A549 (cell line): ENCODE measurements at regions not wholly inside any gene's neighbourhood (a gene's known extent, or its start where the extent isn't known, plus 50 kb on each side); places are given as distances from the start of the nearest gene placed in this dataset.

Experiments used
- ATAC-seq, 2 experiments: fragments of 200-7000 bp in 1 of 2; fragments of >200 bp in 1 of 2; cut with Nextera tagmentation in 1 of 2; cut with Tn5 transposase in 1 of 2; 3 replicates each; pipeline versions ENCODE4 v1.8.0 to v1.9.1; 2018 to 2020; ENCODE audit warnings: mild to moderate bottlenecking in 1 of 2, moderate library complexity in 1 of 2
- CTCF ChIA-PET: fragments of 300-600 bp; sonication (Branson Sonifier 250); formaldehyde crosslinking; extraction: SDS; loops from one replicate; lab custom pipeline; 2021; ENCODE audit warnings: antibody characterized with exemption, inconsistent platforms; lab: Yijun Ruan, JAX
- POLR2A ChIA-PET: fragments of 350-600 bp; formaldehyde crosslinking; extraction: SDS; loops from one replicate; lab custom pipeline; 2021; ENCODE audit warnings: antibody characterized with exemption, inconsistent platforms; lab: Yijun Ruan, JAX
- DNase-seq, 2 experiments: peaks; one replicate each; pipeline versions ENCODE4 v3.0.0 to v3.0.0-alpha.2; 2011 to 2016; ENCODE audit warnings: low read depth in 1 of 2, low spot score in 1 of 2
- FAIRE-seq: peaks from 2 replicates; lab custom pipeline; 2011; peaks lifted over from hg19 to GRCh38; lab: Jason Lieb, UNC
- H3K27ac ChIP-seq, 2 experiments: fragments of >200 bp; sonication (Bioruptor Twin); formaldehyde crosslinking; 3 replicates each; pipeline ENCODE4 v1.5.1; 2016 to 2017
- H3K4me1 ChIP-seq: fragments of >200 bp; sonication (Bioruptor Twin); formaldehyde crosslinking; 3 replicates; pipeline ENCODE4 v1.6.1; 2016
- H3K4me2 ChIP-seq: fragments of >200 bp; sonication (Bioruptor Twin); formaldehyde crosslinking; 3 replicates; pipeline ENCODE4 v1.6.1; 2016
- H3K4me3 ChIP-seq: fragments of >200 bp; sonication (Bioruptor Twin); formaldehyde crosslinking; 3 replicates; pipeline ENCODE4 v1.5.1; 2016
- H3K9me3 ChIP-seq: fragments of >200 bp; sonication (Bioruptor Twin); formaldehyde crosslinking; 3 replicates; pipeline ENCODE4 v1.6.1; 2016
- ATOH8 ChIP-seq: fragments of 250-450 bp; sonication (Bioruptor Pico); IDR thresholded peaks from 2 replicates; pipeline ENCODE4 v1.5.0; 2020; ENCODE audit warnings: low read depth, mild to moderate bottlenecking, moderate library complexity
- BCL3 ChIP-seq: fragments of >200 bp; sonication (Bioruptor Twin); formaldehyde crosslinking; IDR thresholded peaks from 3 replicates; pipeline ENCODE4 v1.6.1; 2016
- CHD2 ChIP-seq: fragments of 150-350 bp; IDR thresholded peaks from 2 replicates; pipeline ENCODE4 v1.6.1; 2014; ENCODE audit warnings: low read length; ENCODE audit not compliant: partially characterized antibody
- CHD4 ChIP-seq: fragments of 200-600 bp; sonication (generic); IDR thresholded peaks from 2 replicates; pipeline ENCODE4 v1.6.1; 2016; ENCODE audit warnings: antibody characterized with exemption, mild to moderate bottlenecking, borderline replicate concordance
- E2F6 ChIP-seq: IDR thresholded peaks from 2 replicates; pipeline ENCODE4 v1.6.1; 2012; ENCODE audit warnings: low read depth, borderline replicate concordance
- EHF ChIP-seq: fragments of 250-450 bp; sonication (Bioruptor Pico); IDR thresholded peaks from 2 replicates; pipeline ENCODE4 v1.5.0; 2020; ENCODE audit warnings: mild to moderate bottlenecking
- EHMT2 ChIP-seq: fragments of 200-600 bp; sonication (generic); IDR thresholded peaks from 2 replicates; pipeline ENCODE4 v1.6.1; 2016; ENCODE audit warnings: antibody characterized with exemption, low read depth, mild to moderate bottlenecking, moderate library complexity
- ELK1 ChIP-seq: fragments of 150-350 bp; IDR thresholded peaks from 2 replicates; pipeline ENCODE4 v1.6.1; 2014; ENCODE audit warnings: low read depth, mild to moderate bottlenecking, low read length
- HDAC2 ChIP-seq: fragments of 200-600 bp; sonication (generic); IDR thresholded peaks from 2 replicates; pipeline ENCODE4 v1.6.1; 2016
- HEYL ChIP-seq: fragments of 250-450 bp; sonication (Bioruptor Pico); IDR thresholded peaks from 2 replicates; pipeline ENCODE4 v1.8.0; 2021; ENCODE audit warnings: mild to moderate bottlenecking, moderate library complexity
- HOXA7 ChIP-seq: fragments of 250-450 bp; sonication (Bioruptor Pico); IDR thresholded peaks from 2 replicates; pipeline ENCODE4 v1.5.0; 2020; ENCODE audit warnings: mild to moderate bottlenecking, moderate library complexity
- HOXB5 ChIP-seq: fragments of 250-450 bp; sonication (Bioruptor Pico); IDR thresholded peaks from 2 replicates; pipeline ENCODE4 v1.5.0; 2020; ENCODE audit warnings: mild to moderate bottlenecking, moderate library complexity
- JUNB ChIP-seq: fragments of >200 bp; sonication (Bioruptor Twin); formaldehyde crosslinking; IDR thresholded peaks from 2 replicates; pipeline ENCODE4 v1.6.1; 2016
- MAX ChIP-seq: IDR thresholded peaks from 2 replicates; pipeline ENCODE4 v1.6.1; 2012
- MYC ChIP-seq: IDR thresholded peaks from 2 replicates; pipeline ENCODE4 v1.6.1; 2012; ENCODE audit warnings: mild to moderate bottlenecking, inconsistent platforms, low read length, improper control_type of control experiment, borderline replicate concordance
- NPAS2 ChIP-seq: fragments of 250-450 bp; sonication (Bioruptor Pico); IDR thresholded peaks from 2 replicates; pipeline ENCODE4 v1.8.0; 2022; ENCODE audit warnings: mild to moderate bottlenecking, moderate library complexity, borderline replicate concordance
- NR3C1 ChIP-seq: fragments of >200 bp; sonication (Bioruptor Twin); formaldehyde crosslinking; IDR thresholded peaks from 3 replicates; pipeline ENCODE4 v1.6.1; 2017
- PBX3 ChIP-seq: IDR thresholded peaks from 2 replicates; pipeline ENCODE4 v1.6.1; 2012
- POLR2A ChIP-seq: IDR thresholded peaks from 2 replicates; pipeline ENCODE4 v1.6.1; 2012; ENCODE audit warnings: mild to moderate bottlenecking, low read length
- POLR2AphosphoS2 ChIP-seq: conservative IDR thresholded peaks from 2 replicates; pipeline ENCODE4 v1.6.1; 2012; ENCODE audit warnings: low read length, improper control_type of control experiment, inconsistent platforms
- REST ChIP-seq: fragments of 200-600 bp; sonication (generic); IDR thresholded peaks from 2 replicates; pipeline ENCODE4 v1.6.1; 2016; ENCODE audit warnings: antibody characterized with exemption, mild to moderate bottlenecking, moderate library complexity
- RFX5 ChIP-seq: fragments of 450-650 bp; IDR thresholded peaks from 2 replicates; pipeline ENCODE4 v1.7.1; 2014; ENCODE audit warnings: antibody characterized with exemption, mild to moderate bottlenecking, moderate library complexity
- SMC3 ChIP-seq: fragments of >200 bp; sonication (Bioruptor Twin); formaldehyde crosslinking; IDR thresholded peaks from 3 replicates; pipeline ENCODE4 v1.6.1; 2018; ENCODE audit warnings: inconsistent platforms
- TP53 ChIP-seq: fragments of 250-450 bp; sonication (Bioruptor Pico); IDR thresholded peaks from 2 replicates; pipeline ENCODE4 v1.5.0; 2021; ENCODE audit warnings: mild to moderate bottlenecking, moderate library complexity
- ZNF302 ChIP-seq: fragments of 250-450 bp; sonication (Bioruptor Pico); IDR thresholded peaks from 2 replicates; pipeline ENCODE4 v1.9.0; 2021; ENCODE audit warnings: inconsistent platforms, mild to moderate bottlenecking, moderate library complexity
- WGBS: methylation state at CpG from one replicate; pipeline ENCODE4 v1.1.6; 2017; ENCODE audit errors: missing lambda C conversion rate; 5-methylcytosine and 5-hydroxymethylcytosine counted together

- DNase-seq = no peak
- Histone ChIP-seq H3K4me3 (no peak overlapping the region), H3K9me3 (no peaks in the 10 kb centered on the region; the same call in 2 of the 3 replicates), H3K27ac (no peak overlapping the region), H3K4me2 (no peak overlapping the region), H3K4me1 (no peaks in the 10 kb centered on the region)
- no peak for FAIRE-seq
- no peak for TF ChIP-seq EHMT2
- no peak for TF ChIP-seq RFX5
- TF ChIP-seq EHF (CRISPR knock-in tag) = no peak
- TF ChIP-seq PBX3 = no peak
- no peak for TF ChIP-seq ZNF302 (CRISPR knock-in tag)
- TF ChIP-seq HOXA7 (CRISPR knock-in tag) = no peak
- TF ChIP-seq NR3C1 = no peak
- no peak for TF ChIP-seq E2F6
- TF ChIP-seq SMC3 = no peak
- no peak for TF ChIP-seq HDAC2
- TF ChIP-seq ELK1 = no peak
- WGBS = 2% methylated on average over 2 of the region's 2 CpGs
- ATAC-seq = no peak
- ChIA-PET CTCF (no interaction called here), POLR2A (no interaction called here)
These were observed 227.2 kb upstream of the ROBO2 start for GRCh38 chr3:76812649-76813242.

GRCh38 chr3:76815561-76815960, 224.3 kb upstream of the ROBO2 start:
- DNase-seq = no peak
- Histone ChIP-seq H3K4me3 (no peak overlapping the region), H3K4me2 (no peak overlapping the region), H3K4me1 (no peaks in the 10 kb centered on the region), H3K27ac (no peak overlapping the region), H3K9me3 (no peaks in the 10 kb centered on the region)
- TF ChIP-seq REST = no peak
- no peak for TF ChIP-seq NR3C1
- TF ChIP-seq NPAS2 = no peak
- TF ChIP-seq MYC = no peak
- no peak for TF ChIP-seq TP53
- TF ChIP-seq ELK1 = no peak
- TF ChIP-seq MAX = no peak
- TF ChIP-seq HEYL = no peak
- TF ChIP-seq HOXB5 (CRISPR knock-in tag) = no peak
- no peak for TF ChIP-seq ZNF302 (CRISPR knock-in tag)
- TF ChIP-seq POLR2AphosphoS2 = no peak
- no peak for TF ChIP-seq EHF (CRISPR knock-in tag)
- TF ChIP-seq BCL3 = no peak
- no peak for TF ChIP-seq ATOH8 (CRISPR knock-in tag)
- no peak for TF ChIP-seq CHD2
- TF ChIP-seq CHD4 = no peak
- no peak for TF ChIP-seq POLR2A
- no peak for TF ChIP-seq JUNB
- ChIA-PET POLR2A (no interaction called here), CTCF (no interaction called here)
- no peak for ATAC-seq
- 0% methylated on average over 1 of the region's 1 CpG for WGBS
- FAIRE-seq = no peak
